GM18507 (cell line): ENCODE measurements at regions not wholly inside any gene's neighbourhood (a gene's known extent, or its start where the extent isn't known, plus 50 kb on each side); places are given as distances from the start of the nearest gene placed in this dataset.

Experiments used
- DNase-seq: peaks from one replicate; pipeline ENCODE4 v3.0.0; 2011; ENCODE audit warnings: low read depth; ENCODE audit not compliant: insufficient read length; ENCODE audit errors: extremely low spot score
- FAIRE-seq: peaks from 2 replicates; lab custom pipeline; 2011; peaks lifted over from hg19 to GRCh38; lab: Jason Lieb, UNC

- FAIRE-seq (no peak), DNase-seq (no peak)
Measured at GRCh38 chr2:41659758-41660157, 388.1 kb upstream of the PKDCC start.

GRCh38 chr2:41662461-41662860, 385.4 kb upstream of the PKDCC start:
- no peak for DNase-seq
- FAIRE-seq = no peak

- DNase-seq = no peak
- FAIRE-seq = no peak
Measured at GRCh38 chr2:41663056-41663455, 384.8 kb upstream of the PKDCC start.

GRCh38 chr2:41668529-41668928, 379.3 kb upstream of the PKDCC start:
- FAIRE-seq (no peak), DNase-seq (no peak)

GRCh38 chr2:41678639-41679038, 369.2 kb upstream of the PKDCC start:
- DNase-seq (no peak), FAIRE-seq (no peak)

- DNase-seq (no peak), FAIRE-seq (no peak)
Measured at GRCh38 chr2:41686156-41686555, 361.7 kb upstream of the PKDCC start.

GRCh38 chr2:41691561-41691960, 356.3 kb upstream of the PKDCC start:
- DNase-seq (no peak), FAIRE-seq (no peak)

- FAIRE-seq = no peak
- DNase-seq = no peak
Measured at GRCh38 chr2:41694536-41695049, 353.2 kb upstream of the PKDCC start.

- FAIRE-seq (no peak), DNase-seq (no peak)
Measured at GRCh38 chr2:41695198-41696113, 352.4 kb upstream of the PKDCC start.

- no peak for FAIRE-seq
- DNase-seq = no peak
Measured at GRCh38 chr2:41697389-41697788, 350.4 kb upstream of the PKDCC start.

GRCh38 chr2:41698678-41699422, 349.0 kb upstream of the PKDCC start:
- FAIRE-seq = peak; percentile 15

GRCh38 chr2:41701231-41701630, 346.6 kb upstream of the PKDCC start:
- no peak for FAIRE-seq
- DNase-seq = no peak

More at GRCh38 chr2:41698678-41699422, 349.0 kb upstream of the PKDCC start:
- DNase-seq = no peak

- DNase-seq (no peak), FAIRE-seq (no peak)
Measured at GRCh38 chr2:41703123-41703522, 344.7 kb upstream of the PKDCC start.

GRCh38 chr2:41705634-41706033, 342.2 kb upstream of the PKDCC start:
- FAIRE-seq = no peak
- DNase-seq = no peak

- no peak for FAIRE-seq
- DNase-seq = no peak
Measured at GRCh38 chr2:41706286-41706685, 341.5 kb upstream of the PKDCC start.

GRCh38 chr2:41707790-41708451, 339.9 kb upstream of the PKDCC start:
- DNase-seq = no peak
- FAIRE-seq = no peak

GRCh38 chr2:41709702-41710599, 337.9 kb upstream of the PKDCC start:
- DNase-seq = no peak
- no peak for FAIRE-seq

- FAIRE-seq (no peak), DNase-seq (no peak)
Measured at GRCh38 chr2:41710944-41711343, 336.9 kb upstream of the PKDCC start.

- DNase-seq (no peak), FAIRE-seq (no peak)
Measured at GRCh38 chr2:41711736-41712135, 336.1 kb upstream of the PKDCC start.
